AG04449 (cell line): ENCODE measurements at regions not wholly inside any gene's neighbourhood (a gene's known extent, or its start where the extent isn't known, plus 50 kb on each side); places are given as distances from the start of the nearest gene placed in this dataset.
"Not testable (repeated sequence)": the region's sequence is repeated elsewhere in the genome, so short reads cannot be mapped to it uniquely, and the experiment has no call there.

Source experiments
- CTCF ChIA-PET: fragments of 350-600 bp; formaldehyde crosslinking; extraction: SDS; loops from one replicate; lab custom pipeline; 2021; ENCODE audit warnings: antibody characterized with exemption; lab: Yijun Ruan, JAX
- POLR2A ChIA-PET: fragments of 400-600, 350-600 bp; formaldehyde crosslinking; extraction: SDS; loops from one replicate; lab custom pipeline; 2020; ENCODE audit warnings: antibody characterized with exemption, inconsistent platforms; lab: Yijun Ruan, JAX
- DNase-seq: peaks from one replicate; pipeline ENCODE4 v3.0.0-alpha.2; 2010; ENCODE audit warnings: low read depth, low spot score
- H3K4me3 ChIP-seq: 2 replicates; pipeline ENCODE4 v1.5.1; 2011; ENCODE audit warnings: low read depth, mild to moderate bottlenecking, control low read depth, low read length
- CTCF ChIP-seq: IDR thresholded peaks from one replicate; pipeline ENCODE4 v1.5.1; 2011; ENCODE audit warnings: mild to moderate bottlenecking, moderate library complexity, low read length, control low read depth, inconsistent platforms; ENCODE audit not compliant: insufficient read depth; ENCODE audit errors: missing control alignments

GRCh38 chr7:113610572-113610971 lies 308.2 kb downstream of the PPP1R3A start:
- no peak overlapping the region for H3K4me3 ChIP-seq
- TF ChIP-seq CTCF, result no peak
- POLR2A ChIA-PET, result no interaction called here
- DNase-seq, result no peak
- CTCF ChIA-PET, result no interaction called here

GRCh38 chr7:113608782-113609181 lies 310.0 kb downstream of the PPP1R3A start:
- TF ChIP-seq CTCF, result no peak
- ChIA-PET CTCF (no interaction called here), POLR2A (no interaction called here)
- no peak for DNase-seq
- H3K4me3 ChIP-seq, result no peak overlapping the region

GRCh38 chr7:113606325-113606724 lies 312.5 kb downstream of the PPP1R3A start:
- no peak for DNase-seq
- H3K4me3 ChIP-seq, result no peak overlapping the region
- no peak for TF ChIP-seq CTCF
- ChIA-PET POLR2A (no interaction called here), CTCF (no interaction called here)

DNA sequence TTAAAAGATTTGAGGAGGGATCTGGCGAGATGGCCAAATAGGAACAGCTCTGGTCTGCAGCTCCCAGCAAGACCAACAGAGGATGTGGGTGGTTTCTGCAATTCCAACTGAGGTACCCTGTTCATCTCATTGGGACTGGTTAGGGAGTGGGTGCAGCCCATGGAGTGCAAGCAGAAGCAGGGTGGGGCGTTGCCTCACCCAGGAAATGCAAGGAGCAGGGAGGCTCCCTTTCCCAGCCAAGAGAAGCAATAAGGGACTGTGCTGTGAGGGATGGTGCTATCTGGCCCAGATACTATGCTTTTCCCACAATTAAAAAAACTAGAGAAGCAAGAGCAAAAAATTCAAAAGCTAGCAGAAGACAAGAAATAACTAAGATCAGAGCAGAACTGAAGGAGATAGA lies 318.4 kb downstream of the PPP1R3A start:
- POLR2A ChIA-PET, H3K4me3 ChIP-seq, CTCF ChIA-PET, DNase-seq: not testable (repeated sequence)

GRCh38 chr7:113593455-113593854 lies 325.4 kb downstream of the PPP1R3A start:
- POLR2A ChIA-PET, CTCF ChIA-PET, H3K4me3 ChIP-seq, DNase-seq: not testable (repeated sequence)

- CTCF ChIA-PET, POLR2A ChIA-PET, H3K4me3 ChIP-seq, DNase-seq: not testable (repeated sequence)
Observed at GRCh38 chr7:113592924-113593323, 325.9 kb downstream of the PPP1R3A start.

- ChIA-PET CTCF (no interaction called here), POLR2A (no interaction called here)
- DNase-seq, result no peak
- no peak for TF ChIP-seq CTCF
- H3K4me3 ChIP-seq, result no peak overlapping the region
Observed at GRCh38 chr7:113582471-113582870, 336.3 kb downstream of the PPP1R3A start.

GRCh38 chr7:113563257-113563656 lies 355.6 kb downstream of the PPP1R3A start:
- DNase-seq, H3K4me3 ChIP-seq, POLR2A ChIA-PET, CTCF ChIA-PET: not testable (repeated sequence)

DNA sequence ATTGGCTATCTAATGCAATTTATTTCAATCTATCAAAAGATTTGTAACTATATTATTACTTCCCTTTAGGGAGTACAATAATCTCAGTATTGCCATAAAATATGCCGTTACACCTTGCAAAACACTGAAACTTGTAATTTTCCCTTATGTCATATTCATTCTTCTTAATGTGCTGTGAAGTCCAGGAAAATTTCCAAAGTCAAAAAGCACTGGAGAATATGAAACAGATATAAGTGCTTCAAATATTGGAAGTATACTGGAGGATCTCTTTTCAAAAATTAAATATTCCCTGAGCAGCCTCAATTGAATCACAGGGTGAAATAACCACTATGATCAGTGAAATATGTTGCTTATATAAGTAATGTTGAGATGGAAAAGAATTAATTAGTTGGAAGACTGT lies 356.0 kb downstream of the PPP1R3A start:
- ChIA-PET POLR2A (no interaction called here), CTCF (no interaction called here)
- DNase-seq, result no peak
- no peak for TF ChIP-seq CTCF
- no peak overlapping the region for H3K4me3 ChIP-seq
